ENCODE measurements at regions not wholly inside any gene's neighbourhood (a gene's known extent, or its start where the extent isn't known, plus 50 kb on each side); places are given as distances from the start of the nearest gene placed in this dataset.

DNA sequence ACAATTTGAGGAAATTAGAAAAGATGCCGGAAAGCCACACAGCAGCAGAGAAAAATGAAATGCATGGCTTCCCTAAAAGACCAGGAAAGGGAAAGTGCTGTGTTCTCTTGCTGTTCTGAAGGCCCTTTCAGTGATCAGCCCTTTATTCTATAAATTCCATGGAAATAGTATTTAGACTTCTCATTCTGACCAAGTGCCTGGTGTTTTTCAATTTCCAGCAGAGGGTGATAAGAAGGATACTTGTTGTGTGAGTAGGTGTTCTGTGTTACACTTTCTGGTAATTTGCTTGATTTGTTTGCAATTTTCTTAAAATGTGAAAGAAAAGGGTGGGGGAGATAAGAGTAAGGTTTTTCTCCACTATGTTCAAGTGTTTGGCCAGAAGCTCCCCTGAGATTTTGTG lies 504.5 kb downstream of the IRS1 start:
- TF ChIP-seq, protein P1, sequence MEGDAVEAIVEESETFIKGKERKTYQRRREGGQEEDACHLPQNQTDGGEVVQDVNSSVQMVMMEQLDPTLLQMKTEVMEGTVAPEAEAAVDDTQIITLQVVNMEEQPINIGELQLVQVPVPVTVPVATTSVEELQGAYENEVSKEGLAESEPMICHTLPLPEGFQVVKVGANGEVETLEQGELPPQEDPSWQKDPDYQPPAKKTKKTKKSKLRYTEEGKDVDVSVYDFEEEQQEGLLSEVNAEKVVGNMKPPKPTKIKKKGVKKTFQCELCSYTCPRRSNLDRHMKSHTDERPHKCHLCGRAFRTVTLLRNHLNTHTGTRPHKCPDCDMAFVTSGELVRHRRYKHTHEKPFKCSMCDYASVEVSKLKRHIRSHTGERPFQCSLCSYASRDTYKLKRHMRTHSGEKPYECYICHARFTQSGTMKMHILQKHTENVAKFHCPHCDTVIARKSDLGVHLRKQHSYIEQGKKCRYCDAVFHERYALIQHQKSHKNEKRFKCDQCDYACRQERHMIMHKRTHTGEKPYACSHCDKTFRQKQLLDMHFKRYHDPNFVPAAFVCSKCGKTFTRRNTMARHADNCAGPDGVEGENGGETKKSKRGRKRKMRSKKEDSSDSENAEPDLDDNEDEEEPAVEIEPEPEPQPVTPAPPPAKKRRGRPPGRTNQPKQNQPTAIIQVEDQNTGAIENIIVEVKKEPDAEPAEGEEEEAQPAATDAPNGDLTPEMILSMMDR (conservative IDR thresholded peaks at IDR 0.05; ENCODE audit: low read depth in 2 of 2) = no peak
- TF ChIP-seq POLR2AphosphoS5 (IDR thresholded peaks at IDR 0.05; ENCODE audit: low read depth) = no peak
- TF ChIP-seq EZH2 (IDR thresholded peaks at IDR 0.05; ENCODE audit: low read depth, unreplicated experiment) = no peak
- TF ChIP-seq, protein P2, sequence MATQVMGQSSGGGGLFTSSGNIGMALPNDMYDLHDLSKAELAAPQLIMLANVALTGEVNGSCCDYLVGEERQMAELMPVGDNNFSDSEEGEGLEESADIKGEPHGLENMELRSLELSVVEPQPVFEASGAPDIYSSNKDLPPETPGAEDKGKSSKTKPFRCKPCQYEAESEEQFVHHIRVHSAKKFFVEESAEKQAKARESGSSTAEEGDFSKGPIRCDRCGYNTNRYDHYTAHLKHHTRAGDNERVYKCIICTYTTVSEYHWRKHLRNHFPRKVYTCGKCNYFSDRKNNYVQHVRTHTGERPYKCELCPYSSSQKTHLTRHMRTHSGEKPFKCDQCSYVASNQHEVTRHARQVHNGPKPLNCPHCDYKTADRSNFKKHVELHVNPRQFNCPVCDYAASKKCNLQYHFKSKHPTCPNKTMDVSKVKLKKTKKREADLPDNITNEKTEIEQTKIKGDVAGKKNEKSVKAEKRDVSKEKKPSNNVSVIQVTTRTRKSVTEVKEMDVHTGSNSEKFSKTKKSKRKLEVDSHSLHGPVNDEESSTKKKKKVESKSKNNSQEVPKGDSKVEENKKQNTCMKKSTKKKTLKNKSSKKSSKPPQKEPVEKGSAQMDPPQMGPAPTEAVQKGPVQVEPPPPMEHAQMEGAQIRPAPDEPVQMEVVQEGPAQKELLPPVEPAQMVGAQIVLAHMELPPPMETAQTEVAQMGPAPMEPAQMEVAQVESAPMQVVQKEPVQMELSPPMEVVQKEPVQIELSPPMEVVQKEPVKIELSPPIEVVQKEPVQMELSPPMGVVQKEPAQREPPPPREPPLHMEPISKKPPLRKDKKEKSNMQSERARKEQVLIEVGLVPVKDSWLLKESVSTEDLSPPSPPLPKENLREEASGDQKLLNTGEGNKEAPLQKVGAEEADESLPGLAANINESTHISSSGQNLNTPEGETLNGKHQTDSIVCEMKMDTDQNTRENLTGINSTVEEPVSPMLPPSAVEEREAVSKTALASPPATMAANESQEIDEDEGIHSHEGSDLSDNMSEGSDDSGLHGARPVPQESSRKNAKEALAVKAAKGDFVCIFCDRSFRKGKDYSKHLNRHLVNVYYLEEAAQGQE (IDR thresholded peaks at IDR 0.05; ENCODE audit: unreplicated experiment) = no peak
- TF ChIP-seq EZH2phosphoT487 (IDR thresholded peaks at IDR 0.05; ENCODE audit: unreplicated experiment) = no peak
- no peak for TF ChIP-seq JUNB (IDR thresholded peaks at IDR 0.05; ENCODE audit: unreplicated experiment)
- no peak for TF ChIP-seq CREB1 (CRISPR knock-in tag; IDR thresholded peaks at IDR 0.05; ENCODE audit: low read depth)
- TF ChIP-seq ETS1 (IDR thresholded peaks at IDR 0.05) = no peak
- no peak for TF ChIP-seq NANOG (IDR thresholded peaks at IDR 0.05; ENCODE audit: borderline replicate concordance)
- no peak for TF ChIP-seq ZNF331 (CRISPR knock-in tag; IDR thresholded peaks at IDR 0.05; ENCODE audit: low read depth)
- TF ChIP-seq STAT1 (IDR thresholded peaks at IDR 0.05; ENCODE audit: unreplicated experiment) = no peak
- TF ChIP-seq ZNF114 (CRISPR knock-in tag; IDR thresholded peaks at IDR 0.05) = no peak
- no peak for TF ChIP-seq ZNF462 (CRISPR knock-in tag; IDR thresholded peaks at IDR 0.05)
